CD14-positive monocyte (primary cell): ENCODE measurements at regions not wholly inside any gene's neighbourhood (a gene's known extent, or its start where the extent isn't known, plus 50 kb on each side); places are given as distances from the start of the nearest gene placed in this dataset.

ENCODE experiments used
- DNase-seq, 3 donors: peaks; one replicate each; pipeline ENCODE4 v3.0.0-alpha.2; 2011 to 2022
- H2AFZ ChIP-seq: 2 replicates; pipeline ENCODE4 v1.6.0; 2012; ENCODE audit warnings: mild to moderate bottlenecking, low read depth, low read length, inconsistent platforms; ENCODE audit not compliant: insufficient read depth, poor library complexity, severe bottlenecking
- H3K27ac ChIP-seq, 2 donors: 1 replicate in 1 of 2; 2 replicates in 1 of 2; pipeline ENCODE4 v1.5.1; 2012 to 2013; ENCODE audit warnings: low read length in 2 of 2, control low read depth in 1 of 2, inconsistent platforms in 1 of 2, low read depth in 1 of 2, mild to moderate bottlenecking in 1 of 2
- H3K27me3 ChIP-seq, 2 donors: one replicate each; pipeline versions ENCODE4 v1.6.0 to v1.6.1; 2011 to 2013; ENCODE audit warnings: low read length in 2 of 2; ENCODE audit not compliant: control insufficient read depth in 2 of 2, insufficient read depth in 2 of 2
- H3K36me3 ChIP-seq, 2 donors: replicated peaks in 1 of 2; 1 replicate in 1 of 2; 2 replicates in 1 of 2; pipeline versions ENCODE4 v1.5.1 to v1.6.1; 2012 to 2013; ENCODE audit warnings: low read length in 2 of 2, control low read depth in 1 of 2, inconsistent platforms in 1 of 2, mild to moderate bottlenecking in 1 of 2; ENCODE audit not compliant: insufficient read depth in 2 of 2, control insufficient read depth in 1 of 2
- H3K4me1 ChIP-seq, 2 donors: 1 replicate in 1 of 2; 2 replicates in 1 of 2; pipeline versions ENCODE4 v1.5.1 to v1.6.1; 2012 to 2013; ENCODE audit warnings: low read length in 2 of 2, control low read depth in 1 of 2, inconsistent platforms in 1 of 2, mild to moderate bottlenecking in 1 of 2, moderate library complexity in 1 of 2; ENCODE audit not compliant: insufficient read depth in 2 of 2, control insufficient read depth in 1 of 2
- H3K4me2 ChIP-seq: replicated peaks from 2 replicates; pipeline ENCODE3; 2012; ENCODE audit warnings: low read length, moderate library complexity, mild to moderate bottlenecking; ENCODE audit not compliant: poor library complexity, severe bottlenecking; ENCODE audit errors: extremely low read depth
- H3K4me3 ChIP-seq, 3 experiments: fragments of 200-600 bp in 1 of 3; sonication (generic) in 1 of 3; replicated peaks in 1 of 3; 1 replicate in 2 of 3; 2 replicates in 1 of 3; pipeline ENCODE4 v1.5.1; 2011 to 2013; ENCODE audit warnings: low read length in 3 of 3, mild to moderate bottlenecking in 3 of 3, control low read depth in 2 of 3, low read depth in 2 of 3, inconsistent platforms in 1 of 3, moderate library complexity in 1 of 3
- H3K79me2 ChIP-seq: 2 replicates; pipeline ENCODE4 v1.6.0; 2012; ENCODE audit warnings: mild to moderate bottlenecking, control low read depth, inconsistent platforms, low read length, moderate library complexity; ENCODE audit not compliant: insufficient read depth
- H3K9ac ChIP-seq: 2 replicates; pipeline ENCODE4 v1.6.0; 2017; ENCODE audit warnings: low read length, mild to moderate bottlenecking; ENCODE audit not compliant: insufficient read depth, poor library complexity, severe bottlenecking
- H3K9me3 ChIP-seq, 2 donors: replicated peaks in 1 of 2; 1 replicate in 1 of 2; 2 replicates in 1 of 2; pipeline versions ENCODE4 v1.5.1 to v1.6.1; 2012 to 2013; ENCODE audit warnings: low read length in 2 of 2, control low read depth in 1 of 2; ENCODE audit not compliant: control insufficient read depth in 1 of 2, insufficient read depth in 1 of 2
- H4K20me1 ChIP-seq: 2 replicates; pipeline ENCODE4 v1.6.0; 2012; ENCODE audit warnings: mild to moderate bottlenecking, low read length, control low read depth, moderate library complexity; ENCODE audit not compliant: insufficient read depth
- H3K27ac Mint-ChIP-seq, 7 donors: one replicate each; pipeline ENCODE4 v1.8.0; 2020; ENCODE audit warnings: mild to moderate bottlenecking in 7 of 7, mixed read lengths in 7 of 7, moderate library complexity in 6 of 7, inconsistent platforms in 2 of 7
- H3K27me3 Mint-ChIP-seq, 3 donors: one replicate each; pipeline ENCODE4 v1.8.0; 2021 to 2022; ENCODE audit warnings: low read depth in 3 of 3, mild to moderate bottlenecking in 3 of 3, mixed read lengths in 3 of 3, moderate library complexity in 3 of 3, inconsistent platforms in 1 of 3
- H3K36me3 Mint-ChIP-seq, 2 donors: one replicate each; pipeline ENCODE4 v1.8.0; 2020; ENCODE audit warnings: mixed read lengths in 2 of 2, inconsistent platforms in 1 of 2, mild to moderate bottlenecking in 1 of 2
- H3K4me1 Mint-ChIP-seq: one replicate; pipeline ENCODE4 v1.8.0; 2020; ENCODE audit warnings: mild to moderate bottlenecking, mixed read lengths
- H3K4me3 Mint-ChIP-seq, 2 donors: one replicate each; pipeline ENCODE4 v1.8.0; 2020; ENCODE audit warnings: mild to moderate bottlenecking in 2 of 2, mixed read lengths in 2 of 2, moderate library complexity in 1 of 2
- H3K9me3 Mint-ChIP-seq, 7 donors: one replicate each; pipeline ENCODE4 v1.8.0; 2020 to 2022; ENCODE audit warnings: mixed read lengths in 7 of 7, mild to moderate bottlenecking in 6 of 7, moderate library complexity in 6 of 7, inconsistent platforms in 2 of 7
- CTCF ChIP-seq: fragments of 200-600 bp; IDR thresholded peaks from one replicate; pipeline ENCODE4 v1.8.0; 2022; ENCODE audit warnings: antibody characterized with exemption, mild to moderate bottlenecking
- WGBS: methylation state at CpG from one replicate; pipeline ENCODE4 v1.1.5; 2013; ENCODE audit warnings: missing lambda C conversion rate; ENCODE audit not compliant: insufficient coverage; 5-methylcytosine and 5-hydroxymethylcytosine counted together
- intact Hi-C, 2 donors: fragments of 100-400 bp; cut with micrococcal nuclease; formaldehyde crosslinking; loops; one replicate each; pipeline versions ENCODE4 v1.15.0 to v1.15.1; 2023

GRCh38 chr6:21352131-21352530, 241.4 kb upstream of the SOX4 start:
- H3K4me2 ChIP-seq = no peak overlapping the region
- no peak overlapping the region for H3K27ac Mint-ChIP-seq

GRCh38 chr6:21354805-21355238, 238.7 kb upstream of the SOX4 start:
- no peaks in the 10 kb centered on the region for H3K27me3 ChIP-seq
- no peak overlapping the region for H3K4me2 ChIP-seq
- DNase-seq = no peak
- H4K20me1 ChIP-seq = no peaks in the 10 kb centered on the region
- H3K27me3 Mint-ChIP-seq = peaks cover 0 to 2% (median 1%) of the 10 kb centered on the region in 3 donors
- peaks cover 4 to 19% of the 10 kb centered on the region in 2 donors for H3K9me3 ChIP-seq
- H3K4me1 Mint-ChIP-seq = no peaks in the 10 kb centered on the region
- 86% methylated on average over 1 of the region's 3 CpGs for whole genome bisulfite sequencing
- intact Hi-C loops = no loop called here
- no peaks in the 10 kb centered on the region for H3K4me1 ChIP-seq
- H3K27ac ChIP-seq = no peak overlapping the region
- H3K4me3 Mint-ChIP-seq = no peak overlapping the region
- H3K4me3 ChIP-seq = no peak overlapping the region
- H3K79me2 ChIP-seq = no peaks in the 10 kb centered on the region
- H3K27ac Mint-ChIP-seq = no peak overlapping the region
- H3K36me3 ChIP-seq = no peaks in the 10 kb centered on the region
- H2AFZ ChIP-seq = no peak overlapping the region
- H3K9ac ChIP-seq = no peak overlapping the region
- peaks cover 2 to 10% (median 5%) of the 10 kb centered on the region in 7 donors for H3K9me3 Mint-ChIP-seq
- no peaks in the 10 kb centered on the region for H3K36me3 Mint-ChIP-seq
- TF ChIP-seq CTCF = no peak

More at GRCh38 chr6:21352131-21352530, 241.4 kb upstream of the SOX4 start:
- Histone ChIP-seq H3K27ac (no peak overlapping the region), H3K9ac (no peak overlapping the region), H4K20me1 (no peaks in the 10 kb centered on the region), H3K4me1 (no peaks in the 10 kb centered on the region), H3K4me3 (no peak overlapping the region), H3K27me3 (no peaks in the 10 kb centered on the region), H2AFZ (no peak overlapping the region), H3K9me3 (peaks cover 0 to 3% of the 10 kb centered on the region in 2 donors), H3K36me3 (no peaks in the 10 kb centered on the region), H3K79me2 (no peaks in the 10 kb centered on the region)
- Mint-ChIP-seq H3K4me1 (no peaks in the 10 kb centered on the region), H3K9me3 (peaks cover 0 to 8% (median 3%) of the 10 kb centered on the region in 7 donors), H3K27me3 (peaks cover 0 to 1% (median 1%) of the 10 kb centered on the region in 3 donors), H3K4me3 (no peak overlapping the region), H3K36me3 (no peaks in the 10 kb centered on the region)
- intact Hi-C loops = no loop called here
- TF ChIP-seq CTCF = no peak
- no peak for DNase-seq
- 100% methylated on average over 1 of the region's 2 CpGs for WGBS
